Neutrophil (primary cell): ENCODE measurements at regions not wholly inside any gene's neighbourhood (a gene's known extent, or its start where the extent isn't known, plus 50 kb on each side); places are given as distances from the start of the nearest gene placed in this dataset.

Experiments
- H3K27ac ChIP-seq: fragments of 200-600 bp; sonication (generic); 2 replicates; pipeline ENCODE4 v1.5.1; 2016; ENCODE audit warnings: mild to moderate bottlenecking, moderate library complexity
- H3K27me3 ChIP-seq: fragments of 200-600 bp; sonication (generic); 2 replicates; pipeline ENCODE4 v1.6.0; 2016; ENCODE audit warnings: mild to moderate bottlenecking
- H3K36me3 ChIP-seq: fragments of 200-600 bp; sonication (generic); 2 replicates; pipeline ENCODE4 v1.5.1; 2017
- H3K4me1 ChIP-seq, 2 experiments: fragments of 200-600 bp in 1 of 2; sonication (generic) in 1 of 2; 1 replicate in 1 of 2; 2 replicates in 1 of 2; pipeline versions ENCODE4 v1.5.1 to v1.6.1; 2013 to 2016; ENCODE audit warnings: low read depth in 1 of 2, low read length in 1 of 2, mild to moderate bottlenecking in 1 of 2, moderate library complexity in 1 of 2; ENCODE audit not compliant: control insufficient read depth in 1 of 2, insufficient read depth in 1 of 2
- H3K4me3 ChIP-seq, 2 experiments: fragments of 200-600 bp in 1 of 2; sonication (generic) in 1 of 2; 1 replicate in 1 of 2; 2 replicates in 1 of 2; pipeline ENCODE4 v1.5.1; 2013 to 2016; ENCODE audit warnings: low read depth in 1 of 2, low read length in 1 of 2, mild to moderate bottlenecking in 1 of 2, moderate library complexity in 1 of 2
- H3K9me3 ChIP-seq: fragments of 200-600 bp; sonication (generic); 2 replicates; pipeline ENCODE4 v1.5.1; 2016
- TF ChIP-seq, protein P1 (sequence below): fragments of 200-600 bp; sonication (generic); IDR thresholded peaks from 2 replicates; pipeline ENCODE4 v1.5.1; 2016; ENCODE audit warnings: antibody characterized with exemption

- no peak overlapping the region for H3K4me3 ChIP-seq
- H3K4me1 ChIP-seq = no peaks in the 10 kb centered on the region
- H3K9me3 ChIP-seq = peaks cover 4% of the 10 kb centered on the region
- H3K27me3 ChIP-seq = no peaks in the 10 kb centered on the region
- H3K36me3 ChIP-seq = no peaks in the 10 kb centered on the region
- no peak overlapping the region for H3K27ac ChIP-seq
- TF ChIP-seq, protein P1, sequence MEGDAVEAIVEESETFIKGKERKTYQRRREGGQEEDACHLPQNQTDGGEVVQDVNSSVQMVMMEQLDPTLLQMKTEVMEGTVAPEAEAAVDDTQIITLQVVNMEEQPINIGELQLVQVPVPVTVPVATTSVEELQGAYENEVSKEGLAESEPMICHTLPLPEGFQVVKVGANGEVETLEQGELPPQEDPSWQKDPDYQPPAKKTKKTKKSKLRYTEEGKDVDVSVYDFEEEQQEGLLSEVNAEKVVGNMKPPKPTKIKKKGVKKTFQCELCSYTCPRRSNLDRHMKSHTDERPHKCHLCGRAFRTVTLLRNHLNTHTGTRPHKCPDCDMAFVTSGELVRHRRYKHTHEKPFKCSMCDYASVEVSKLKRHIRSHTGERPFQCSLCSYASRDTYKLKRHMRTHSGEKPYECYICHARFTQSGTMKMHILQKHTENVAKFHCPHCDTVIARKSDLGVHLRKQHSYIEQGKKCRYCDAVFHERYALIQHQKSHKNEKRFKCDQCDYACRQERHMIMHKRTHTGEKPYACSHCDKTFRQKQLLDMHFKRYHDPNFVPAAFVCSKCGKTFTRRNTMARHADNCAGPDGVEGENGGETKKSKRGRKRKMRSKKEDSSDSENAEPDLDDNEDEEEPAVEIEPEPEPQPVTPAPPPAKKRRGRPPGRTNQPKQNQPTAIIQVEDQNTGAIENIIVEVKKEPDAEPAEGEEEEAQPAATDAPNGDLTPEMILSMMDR = no peak
Observed at GRCh38 chr4:151946718-151947117, 185.9 kb upstream of the GATB start.

GRCh38 chr4:151942971-151943370 is 182.2 kb upstream of the GATB start:
- Histone ChIP-seq H3K9me3 (peaks cover 4% of the 10 kb centered on the region), H3K27ac (no peak overlapping the region), H3K36me3 (no peaks in the 10 kb centered on the region), H3K4me1 (no peaks in the 10 kb centered on the region), H3K27me3 (no peaks in the 10 kb centered on the region), H3K4me3 (no peak overlapping the region)
- TF ChIP-seq, protein P1 = no peak

GRCh38 chr4:151940926-151941617 is 180.3 kb upstream of the GATB start:
- H3K36me3 ChIP-seq = no peaks in the 10 kb centered on the region
- H3K27me3 ChIP-seq = no peaks in the 10 kb centered on the region
- H3K4me3 ChIP-seq = no peak overlapping the region
- H3K9me3 ChIP-seq = no peaks in the 10 kb centered on the region
- no peaks in the 10 kb centered on the region for H3K4me1 ChIP-seq
- no peak overlapping the region for H3K27ac ChIP-seq
- TF ChIP-seq, protein P1 = no peak

- TF ChIP-seq, protein P1 = no peak
- Histone ChIP-seq H3K36me3 (no peaks in the 10 kb centered on the region), H3K27ac (no peak overlapping the region), H3K4me3 (no peak overlapping the region), H3K27me3 (no peaks in the 10 kb centered on the region), H3K9me3 (no peaks in the 10 kb centered on the region), H3K4me1 (no peaks in the 10 kb centered on the region)
Observed at GRCh38 chr4:151940291-151940690, 179.5 kb upstream of the GATB start.

GRCh38 chr4:151939670-151940069 is 178.9 kb upstream of the GATB start:
- Histone ChIP-seq H3K4me1 (no peaks in the 10 kb centered on the region), H3K27ac (no peak overlapping the region), H3K27me3 (no peaks in the 10 kb centered on the region), H3K4me3 (no peak overlapping the region), H3K9me3 (no peaks in the 10 kb centered on the region), H3K36me3 (no peaks in the 10 kb centered on the region)
- TF ChIP-seq, protein P1 = no peak
